ENCODE measurements at regions not wholly inside any gene's neighbourhood (a gene's known extent, or its start where the extent isn't known, plus 50 kb on each side); places are given as distances from the start of the nearest gene placed in this dataset.

GRCh38 chr9:13529321-13530104, 250.0 kb upstream of the MPDZ start:
- peak; percentile 42 for DNase-seq

- DNase-seq: no peak
These were observed 244.8 kb upstream of the MPDZ start for GRCh38 chr9:13524245-13524644.

GRCh38 chr9:13520069-13520468, 240.6 kb upstream of the MPDZ start:
- DNase-seq: no peak

GRCh38 chr9:13513716-13514444, 234.4 kb upstream of the MPDZ start:
- DNase-seq: peak; percentile 64

- peak; percentile 72 for DNase-seq
These were observed 233.8 kb upstream of the MPDZ start for GRCh38 chr9:13513286-13513685.

- no peak for DNase-seq
These were observed 229.2 kb upstream of the MPDZ start for GRCh38 chr9:13508681-13509080.

GRCh38 chr9:13508086-13508485, 228.6 kb upstream of the MPDZ start:
- DNase-seq: no peak

- no peak for DNase-seq
These were observed 226.3 kb upstream of the MPDZ start for GRCh38 chr9:13505797-13506196.

- no peak for DNase-seq
These were observed 224.1 kb upstream of the MPDZ start for GRCh38 chr9:13503599-13503998.

GRCh38 chr9:13502484-13502883, 223.0 kb upstream of the MPDZ start:
- peak; percentile 76 for DNase-seq

- DNase-seq: no peak
These were observed 221.5 kb upstream of the MPDZ start for GRCh38 chr9:13501018-13501417.

GRCh38 chr9:13500034-13500433, 220.5 kb upstream of the MPDZ start:
- DNase-seq: no peak

GRCh38 chr9:13493697-13494096, 214.2 kb upstream of the MPDZ start:
- DNase-seq: no peak

GRCh38 chr9:13491493-13492424, 212.3 kb upstream of the MPDZ start:
- DNase-seq: no peak

GRCh38 chr9:13491138-13491492, 211.6 kb upstream of the MPDZ start:
- no peak for DNase-seq

- no peak for DNase-seq
These were observed 208.4 kb upstream of the MPDZ start for GRCh38 chr9:13487936-13488335.

- DNase-seq: no peak
These were observed 208.0 kb upstream of the MPDZ start for GRCh38 chr9:13487498-13487897.

- DNase-seq: no peak
These were observed 207.6 kb upstream of the MPDZ start for GRCh38 chr9:13487071-13487470.

GRCh38 chr9:13485068-13485596, 205.6 kb upstream of the MPDZ start:
- peak; percentile 56 for DNase-seq

- no peak for DNase-seq
These were observed 204.7 kb upstream of the MPDZ start for GRCh38 chr9:13484186-13484585.

GRCh38 chr9:13481274-13481673, 201.8 kb upstream of the MPDZ start:
- no peak for DNase-seq

- DNase-seq: no peak
These were observed 201.2 kb upstream of the MPDZ start for GRCh38 chr9:13480693-13481092.

- DNase-seq: no peak
These were observed 199.6 kb upstream of the MPDZ start for GRCh38 chr9:13479096-13479495.
